A673 (cell line): ENCODE measurements at regions not wholly inside any gene's neighbourhood (a gene's known extent, or its start where the extent isn't known, plus 50 kb on each side); places are given as distances from the start of the nearest gene placed in this dataset.

ENCODE experiments used
- EZH2 ChIP-seq: fragments of 200-600 bp; sonication (generic); IDR thresholded peaks from 2 replicates; pipeline ENCODE4 v1.6.1; 2017; ENCODE audit warnings: borderline replicate concordance, low read depth, mild to moderate bottlenecking, mixed read lengths, antibody characterized with exemption, low read length; ENCODE audit not compliant: poor library complexity, severe bottlenecking
- TF ChIP-seq, protein P1 (sequence below): fragments of 300-800, 200-600 bp; sonication (generic); conservative IDR thresholded peaks from 2 replicates; pipeline ENCODE4 v1.5.1; 2017; ENCODE audit warnings: low read depth, mild to moderate bottlenecking, antibody characterized with exemption, low read length, moderate library complexity, mixed read lengths

DNA sequence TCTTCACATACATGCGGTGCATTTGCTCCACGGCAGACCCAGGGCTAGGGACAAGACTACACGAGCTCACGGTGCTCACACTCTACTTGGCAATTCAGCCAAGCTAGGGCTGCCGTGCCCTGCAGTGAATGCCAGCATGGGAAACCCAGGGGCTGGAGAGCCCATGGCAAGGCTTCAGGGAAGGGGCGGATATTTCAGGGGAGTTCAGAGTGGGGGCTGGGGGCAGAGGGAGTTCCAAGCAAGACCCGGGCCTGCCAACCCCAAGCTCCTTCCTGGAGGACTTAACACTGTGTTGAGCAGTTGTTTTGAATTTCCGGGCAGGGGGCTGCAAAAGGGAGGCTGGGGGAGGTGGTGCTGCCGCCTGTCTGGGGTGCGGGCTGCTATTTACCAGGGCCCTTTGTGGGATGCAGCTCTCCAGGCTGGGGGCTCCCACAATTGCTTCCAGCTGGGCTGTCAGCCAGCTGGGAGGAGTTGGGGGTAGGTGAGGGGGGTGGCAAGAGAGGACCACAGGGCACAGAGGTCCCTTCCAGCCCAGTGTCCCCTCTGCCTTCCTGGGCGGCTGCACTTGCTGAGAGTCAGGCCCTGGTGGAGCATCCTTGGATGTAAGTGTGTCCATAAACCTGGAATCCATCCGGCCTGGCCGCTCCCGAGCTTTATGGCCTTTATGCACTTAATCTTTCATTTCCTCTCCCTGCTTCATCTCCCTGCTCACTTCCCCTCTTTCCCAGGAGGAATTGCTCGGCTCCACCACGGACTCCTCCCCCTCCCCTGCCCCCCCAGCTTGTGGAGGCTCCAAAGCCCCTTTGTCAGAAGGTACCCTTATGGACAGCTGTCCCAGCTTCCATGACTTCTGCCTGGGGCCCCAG, 55.8 kb upstream of the SSBP3 start:
- TF ChIP-seq, protein P1, sequence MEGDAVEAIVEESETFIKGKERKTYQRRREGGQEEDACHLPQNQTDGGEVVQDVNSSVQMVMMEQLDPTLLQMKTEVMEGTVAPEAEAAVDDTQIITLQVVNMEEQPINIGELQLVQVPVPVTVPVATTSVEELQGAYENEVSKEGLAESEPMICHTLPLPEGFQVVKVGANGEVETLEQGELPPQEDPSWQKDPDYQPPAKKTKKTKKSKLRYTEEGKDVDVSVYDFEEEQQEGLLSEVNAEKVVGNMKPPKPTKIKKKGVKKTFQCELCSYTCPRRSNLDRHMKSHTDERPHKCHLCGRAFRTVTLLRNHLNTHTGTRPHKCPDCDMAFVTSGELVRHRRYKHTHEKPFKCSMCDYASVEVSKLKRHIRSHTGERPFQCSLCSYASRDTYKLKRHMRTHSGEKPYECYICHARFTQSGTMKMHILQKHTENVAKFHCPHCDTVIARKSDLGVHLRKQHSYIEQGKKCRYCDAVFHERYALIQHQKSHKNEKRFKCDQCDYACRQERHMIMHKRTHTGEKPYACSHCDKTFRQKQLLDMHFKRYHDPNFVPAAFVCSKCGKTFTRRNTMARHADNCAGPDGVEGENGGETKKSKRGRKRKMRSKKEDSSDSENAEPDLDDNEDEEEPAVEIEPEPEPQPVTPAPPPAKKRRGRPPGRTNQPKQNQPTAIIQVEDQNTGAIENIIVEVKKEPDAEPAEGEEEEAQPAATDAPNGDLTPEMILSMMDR: no peak
- TF ChIP-seq EZH2: no peak
